Natural killer cell (primary cell): ENCODE measurements at regions not wholly inside any gene's neighbourhood (a gene's known extent, or its start where the extent isn't known, plus 50 kb on each side); places are given as distances from the start of the nearest gene placed in this dataset.

Experiments used
- ATAC-seq, 3 donors: fragments of 150-1000 bp in 2 of 3; fragments of 200-7000 bp in 1 of 3; cut with Tn5 transposase; 1 replicate in 1 of 3; 2 replicates in 2 of 3; pipeline ENCODE4 v1.10.0; 2021; ENCODE audit warnings: mild to moderate bottlenecking in 2 of 3, moderate library complexity in 2 of 3
- DNase-seq, 2 donors: peaks; one replicate each; pipeline versions ENCODE4 v3.0.0 to v3.0.0-alpha.2; 2013 to 2021; ENCODE audit warnings: mixed read lengths in 1 of 2
- H3K27ac ChIP-seq: one replicate; pipeline ENCODE4 v1.5.1; 2013; ENCODE audit warnings: mild to moderate bottlenecking, low read length
- H3K27me3 ChIP-seq: one replicate; pipeline ENCODE4 v1.6.1; 2013; ENCODE audit warnings: low read length; ENCODE audit not compliant: control insufficient read depth, insufficient read depth
- H3K36me3 ChIP-seq: one replicate; pipeline ENCODE4 v1.6.1; 2013; ENCODE audit warnings: low read length; ENCODE audit not compliant: control insufficient read depth, insufficient read depth
- H3K4me1 ChIP-seq: one replicate; pipeline ENCODE4 v1.6.1; 2013; ENCODE audit warnings: low read length; ENCODE audit not compliant: control insufficient read depth, insufficient read depth
- H3K4me3 ChIP-seq: one replicate; pipeline ENCODE4 v1.5.1; 2013; ENCODE audit warnings: low read length
- H3K9me3 ChIP-seq: one replicate; pipeline ENCODE4 v1.6.1; 2013; ENCODE audit warnings: low read length; ENCODE audit not compliant: control insufficient read depth, insufficient read depth
- H3K27ac Mint-ChIP-seq, 2 donors: one replicate each; pipeline ENCODE4 v1.8.0; 2022; ENCODE audit warnings: mild to moderate bottlenecking in 2 of 2, mixed read lengths in 2 of 2, moderate library complexity in 1 of 2
- H3K27me3 Mint-ChIP-seq, 2 donors: one replicate each; pipeline ENCODE4 v1.8.0; 2022; ENCODE audit warnings: low read depth in 2 of 2, mixed read lengths in 2 of 2
- H3K36me3 Mint-ChIP-seq: one replicate; pipeline ENCODE4 v1.8.0; 2022; ENCODE audit warnings: mixed read lengths
- H3K4me1 Mint-ChIP-seq, 2 donors: one replicate each; pipeline ENCODE4 v1.8.0; 2022; ENCODE audit warnings: mixed read lengths in 2 of 2
- H3K4me3 Mint-ChIP-seq: one replicate; pipeline ENCODE4 v1.8.0; 2022; ENCODE audit warnings: mild to moderate bottlenecking, moderate library complexity, mixed read lengths
- H3K9me3 Mint-ChIP-seq, 2 donors: one replicate each; pipeline ENCODE4 v1.8.0; 2022; ENCODE audit warnings: mixed read lengths in 2 of 2
- CTCF ChIP-seq: fragments of 200-600 bp; IDR thresholded peaks from one replicate; pipeline ENCODE4 v1.8.0; 2022; ENCODE audit warnings: antibody characterized with exemption
- WGBS: methylation state at CpG from one replicate; pipeline ENCODE4 v1.1.7; 2013; ENCODE audit warnings: missing lambda C conversion rate; ENCODE audit not compliant: insufficient coverage; 5-methylcytosine and 5-hydroxymethylcytosine counted together
- intact Hi-C: fragments of 100-400 bp; cut with micrococcal nuclease; formaldehyde crosslinking; loops from one replicate; pipeline ENCODE4 v1.14.2; 2022

GRCh38 chr4:71210823-71211222 is 128.0 kb upstream of the SLC4A4 start:
- no peaks in the 10 kb centered on the region for H3K4me1 ChIP-seq
- intact Hi-C loops = no loop called here
- H3K27ac Mint-ChIP-seq = no peak overlapping the region
- H3K4me3 Mint-ChIP-seq = no peak overlapping the region
- no peaks in the 10 kb centered on the region for H3K36me3 ChIP-seq
- H3K27me3 ChIP-seq = no peaks in the 10 kb centered on the region
- H3K4me3 ChIP-seq = no peak overlapping the region
- ATAC-seq = no peak
- peaks cover 20 to 30% of the 10 kb centered on the region in 2 donors for H3K4me1 Mint-ChIP-seq
- TF ChIP-seq CTCF = no peak
- no peaks in the 10 kb centered on the region for H3K36me3 Mint-ChIP-seq
- H3K9me3 ChIP-seq = no peaks in the 10 kb centered on the region
- no peak overlapping the region for H3K27ac ChIP-seq
- no peak for DNase-seq
- no peaks in the 10 kb centered on the region for H3K9me3 Mint-ChIP-seq
- no peaks in the 10 kb centered on the region for H3K27me3 Mint-ChIP-seq
- no CpG with 5 or more reads among the region's 3 CpGs for WGBS

- 94% methylated on average over 3 of the region's 3 CpGs for WGBS
- Mint-ChIP-seq H3K36me3 (no peaks in the 10 kb centered on the region), H3K4me3 (no peak overlapping the region), H3K27ac (no peak overlapping the region), H3K9me3 (no peaks in the 10 kb centered on the region), H3K4me1 (peaks cover 20 to 30% of the 10 kb centered on the region in 2 donors), H3K27me3 (no peaks in the 10 kb centered on the region)
- H3K4me3 ChIP-seq = no peak overlapping the region
- no peaks in the 10 kb centered on the region for H3K36me3 ChIP-seq
- TF ChIP-seq CTCF = no peak
- H3K9me3 ChIP-seq = no peaks in the 10 kb centered on the region
- no peak for ATAC-seq
- no peak for DNase-seq
- no peak overlapping the region for H3K27ac ChIP-seq
- intact Hi-C loops = no loop called here
- no peaks in the 10 kb centered on the region for H3K4me1 ChIP-seq
- no peaks in the 10 kb centered on the region for H3K27me3 ChIP-seq
Observed at GRCh38 chr4:71211748-71212147, 127.1 kb upstream of the SLC4A4 start.

GRCh38 chr4:71212216-71212615 is 126.6 kb upstream of the SLC4A4 start:
- no peak for TF ChIP-seq CTCF
- DNase-seq = no peak
- Mint-ChIP-seq H3K4me3 (no peak overlapping the region), H3K9me3 (no peaks in the 10 kb centered on the region), H3K36me3 (no peaks in the 10 kb centered on the region), H3K4me1 (peaks cover 20 to 33% of the 10 kb centered on the region in 2 donors), H3K27me3 (no peaks in the 10 kb centered on the region), H3K27ac (no peak overlapping the region)
- ATAC-seq = no peak
- no peaks in the 10 kb centered on the region for H3K27me3 ChIP-seq
- no peaks in the 10 kb centered on the region for H3K4me1 ChIP-seq
- H3K9me3 ChIP-seq = no peaks in the 10 kb centered on the region
- no peak overlapping the region for H3K27ac ChIP-seq
- WGBS = 73% methylated on average over 1 of the region's 1 CpG
- intact Hi-C loops = no loop called here
- H3K36me3 ChIP-seq = no peaks in the 10 kb centered on the region
- H3K4me3 ChIP-seq = no peak overlapping the region

GRCh38 chr4:71214578-71214977 is 124.2 kb upstream of the SLC4A4 start:
- H3K4me1 Mint-ChIP-seq = peaks cover 20 to 34% of the 10 kb centered on the region in 2 donors
- intact Hi-C loops = no loop called here
- H3K27ac Mint-ChIP-seq = no peak overlapping the region

More at GRCh38 chr4:71214578-71214977, 124.2 kb upstream of the SLC4A4 start:
- no peak for TF ChIP-seq CTCF
- no peak overlapping the region for H3K4me3 Mint-ChIP-seq
- H3K27me3 Mint-ChIP-seq = no peaks in the 10 kb centered on the region
- no peaks in the 10 kb centered on the region for H3K9me3 Mint-ChIP-seq
- Histone ChIP-seq H3K9me3 (no peaks in the 10 kb centered on the region), H3K36me3 (no peaks in the 10 kb centered on the region), H3K4me3 (no peak overlapping the region), H3K4me1 (no peaks in the 10 kb centered on the region), H3K27ac (no peak overlapping the region), H3K27me3 (no peaks in the 10 kb centered on the region)
- H3K36me3 Mint-ChIP-seq = no peaks in the 10 kb centered on the region
- DNase-seq (no peak), ATAC-seq (no peak)
